ENCODE measurements at regions not wholly inside any gene's neighbourhood (a gene's known extent, or its start where the extent isn't known, plus 50 kb on each side); places are given as distances from the start of the nearest gene placed in this dataset.

GRCh38 chr11:116059919-116060318 lies 555.7 kb upstream of the CADM1 start:
- H3K36me3 ChIP-seq (ENCODE audit: control insufficient read depth, insufficient read depth, low read length) = no peaks in the 10 kb centered on the region
- H3K27ac ChIP-seq (ENCODE audit: insufficient read depth, low read length) = no peak overlapping the region
- H3K4me2 ChIP-seq (ENCODE audit: extremely low read depth, insufficient read depth, low read length) = no peak overlapping the region
- no peak for DNase-seq (ENCODE audit: low read depth in 2 of 2)
- no peak overlapping the region for H3K4me3 ChIP-seq (replicated peaks in 1 of 4; ENCODE audit: control extremely low read depth in 1 of 4, insufficient read depth in 1 of 4, low read depth in 3 of 4, low read length in 4 of 4)
- TF ChIP-seq CTCF (conservative IDR thresholded peaks at IDR 0.05 in 1 of 2, IDR thresholded peaks at IDR 0.05 in 1 of 2; ENCODE audit: low read depth in 1 of 2, low read length in 2 of 2) (no peak), EZH2 (IDR thresholded peaks at IDR 0.05; ENCODE audit: low read length, missing control alignments) (no peak)
- no peaks in the 10 kb centered on the region for H3K27me3 ChIP-seq (ENCODE audit: control insufficient read depth, insufficient read depth, low read length)
- H3K9me3 ChIP-seq (ENCODE audit: control insufficient read depth, insufficient read depth, low read depth, low read length) = no peaks in the 10 kb centered on the region
- no peaks in the 10 kb centered on the region for H4K20me1 ChIP-seq (ENCODE audit: control insufficient read depth, extremely low read depth, insufficient read depth, low read length)
- H3K9ac ChIP-seq (ENCODE audit: insufficient read depth, low read length) = no peak overlapping the region
- no peaks in the 10 kb centered on the region for H3K4me1 ChIP-seq (ENCODE audit: control insufficient read depth, extremely low read depth, insufficient read depth, low read length)
- no peaks in the 10 kb centered on the region for H3K79me2 ChIP-seq (ENCODE audit: control insufficient read depth, insufficient read depth, low read length)
- no peak overlapping the region for H2AFZ ChIP-seq (ENCODE audit: low read length)

- no peak for DNase-seq (ENCODE audit: low read depth in 2 of 2)
- H3K4me1 ChIP-seq (ENCODE audit: control insufficient read depth, extremely low read depth, insufficient read depth, low read length) = no peaks in the 10 kb centered on the region
- no peaks in the 10 kb centered on the region for H3K36me3 ChIP-seq (ENCODE audit: control insufficient read depth, insufficient read depth, low read length)
- H3K27me3 ChIP-seq (ENCODE audit: control insufficient read depth, insufficient read depth, low read length) = no peaks in the 10 kb centered on the region
- TF ChIP-seq CTCF (conservative IDR thresholded peaks at IDR 0.05 in 1 of 2, IDR thresholded peaks at IDR 0.05 in 1 of 2; ENCODE audit: low read depth in 1 of 2, low read length in 2 of 2) (no peak), EZH2 (IDR thresholded peaks at IDR 0.05; ENCODE audit: low read length, missing control alignments) (no peak)
- no peak overlapping the region for H2AFZ ChIP-seq (ENCODE audit: low read length)
- H4K20me1 ChIP-seq (ENCODE audit: control insufficient read depth, extremely low read depth, insufficient read depth, low read length) = no peaks in the 10 kb centered on the region
- no peak overlapping the region for H3K4me2 ChIP-seq (ENCODE audit: extremely low read depth, insufficient read depth, low read length)
- no peak overlapping the region for H3K9ac ChIP-seq (ENCODE audit: insufficient read depth, low read length)
- no peak overlapping the region for H3K27ac ChIP-seq (ENCODE audit: insufficient read depth, low read length)
- no peaks in the 10 kb centered on the region for H3K79me2 ChIP-seq (ENCODE audit: control insufficient read depth, insufficient read depth, low read length)
- no peak overlapping the region for H3K4me3 ChIP-seq (replicated peaks in 1 of 4; ENCODE audit: control extremely low read depth in 1 of 4, insufficient read depth in 1 of 4, low read depth in 3 of 4, low read length in 4 of 4)
- H3K9me3 ChIP-seq (ENCODE audit: control insufficient read depth, insufficient read depth, low read depth, low read length) = no peaks in the 10 kb centered on the region
Measured at GRCh38 chr11:116057000-116057399, 552.8 kb upstream of the CADM1 start.

- no peaks in the 10 kb centered on the region for H3K9me3 ChIP-seq (ENCODE audit: control insufficient read depth, insufficient read depth, low read depth, low read length)
- H3K27ac ChIP-seq (ENCODE audit: insufficient read depth, low read length) = no peak overlapping the region
- no peak for DNase-seq (ENCODE audit: low read depth in 2 of 2)
- no peak overlapping the region for H3K9ac ChIP-seq (ENCODE audit: insufficient read depth, low read length)
- no peak overlapping the region for H3K4me2 ChIP-seq (ENCODE audit: extremely low read depth, insufficient read depth, low read length)
- H3K4me3 ChIP-seq (replicated peaks in 1 of 4; ENCODE audit: control extremely low read depth in 1 of 4, insufficient read depth in 1 of 4, low read depth in 3 of 4, low read length in 4 of 4) = no peak overlapping the region
- no peaks in the 10 kb centered on the region for H3K4me1 ChIP-seq (ENCODE audit: control insufficient read depth, extremely low read depth, insufficient read depth, low read length)
- no peak overlapping the region for H2AFZ ChIP-seq (ENCODE audit: low read length)
- no peaks in the 10 kb centered on the region for H3K27me3 ChIP-seq (ENCODE audit: control insufficient read depth, insufficient read depth, low read length)
- H4K20me1 ChIP-seq (ENCODE audit: control insufficient read depth, extremely low read depth, insufficient read depth, low read length) = no peaks in the 10 kb centered on the region
- H3K36me3 ChIP-seq (ENCODE audit: control insufficient read depth, insufficient read depth, low read length) = no peaks in the 10 kb centered on the region
- TF ChIP-seq EZH2 (IDR thresholded peaks at IDR 0.05; ENCODE audit: low read length, missing control alignments) (no peak), CTCF (conservative IDR thresholded peaks at IDR 0.05 in 1 of 2, IDR thresholded peaks at IDR 0.05 in 1 of 2; ENCODE audit: low read depth in 1 of 2, low read length in 2 of 2) (no peak)
- H3K79me2 ChIP-seq (ENCODE audit: control insufficient read depth, insufficient read depth, low read length) = no peaks in the 10 kb centered on the region
Measured at GRCh38 chr11:116055064-116055463, 550.8 kb upstream of the CADM1 start.
